HG03565 (cell line): ENCODE measurements at regions not wholly inside any gene's neighbourhood (a gene's known extent, or its start where the extent isn't known, plus 50 kb on each side); places are given as distances from the start of the nearest gene placed in this dataset.
A peak's percentile ranks its signal among the peaks of the same experiment; 100 is the strongest.
"Not testable (repeated sequence)": the region's sequence is repeated elsewhere in the genome, so short reads cannot be mapped to it uniquely, and the experiment has no call there.

Experiments used
- ATAC-seq: cut with Tn5 transposase; IDR thresholded peaks from one replicate; pipeline ENCODE4 v1.9.1; 2021; ENCODE audit warnings: mild to moderate bottlenecking, moderate library complexity; ENCODE audit not compliant: unreplicated experiment

- ATAC-seq = no peak
These were observed 835.0 kb upstream of the PCDH20 start for GRCh38 chr13:62250501-62251201.

DNA sequence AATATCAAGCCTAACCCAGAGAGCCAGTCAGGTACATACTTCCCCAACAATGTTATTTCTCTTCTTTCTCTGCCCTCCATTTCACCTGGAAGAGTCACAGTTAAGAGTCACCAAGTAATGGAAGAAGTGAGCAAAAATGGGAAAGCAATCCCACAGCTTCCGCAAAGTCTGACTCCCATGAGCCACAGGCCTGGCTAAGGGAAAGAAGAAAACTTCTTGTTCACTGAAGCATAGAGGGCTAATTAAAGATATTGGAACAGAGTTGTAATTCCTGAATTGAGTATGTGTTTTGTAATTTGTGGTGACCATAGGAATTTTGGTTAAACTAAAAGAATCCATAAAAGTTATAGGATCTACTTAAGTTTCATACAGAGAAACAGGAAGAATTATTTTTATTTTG lies 830.9 kb upstream of the PCDH20 start:
- no peak for ATAC-seq

GRCh38 chr13:62243106-62243505 lies 827.5 kb upstream of the PCDH20 start:
- no peak for ATAC-seq

- ATAC-seq = no peak
These were observed 819.3 kb upstream of the PCDH20 start for GRCh38 chr13:62234780-62235440.

- ATAC-seq = no peak
These were observed 795.3 kb upstream of the PCDH20 start for GRCh38 chr13:62210951-62211350.

- peak; percentile 80 for ATAC-seq
These were observed 793.9 kb upstream of the PCDH20 start for GRCh38 chr13:62209529-62209928.

- peak; percentile 27 for ATAC-seq
These were observed 791.7 kb upstream of the PCDH20 start for GRCh38 chr13:62207388-62207787.

DNA sequence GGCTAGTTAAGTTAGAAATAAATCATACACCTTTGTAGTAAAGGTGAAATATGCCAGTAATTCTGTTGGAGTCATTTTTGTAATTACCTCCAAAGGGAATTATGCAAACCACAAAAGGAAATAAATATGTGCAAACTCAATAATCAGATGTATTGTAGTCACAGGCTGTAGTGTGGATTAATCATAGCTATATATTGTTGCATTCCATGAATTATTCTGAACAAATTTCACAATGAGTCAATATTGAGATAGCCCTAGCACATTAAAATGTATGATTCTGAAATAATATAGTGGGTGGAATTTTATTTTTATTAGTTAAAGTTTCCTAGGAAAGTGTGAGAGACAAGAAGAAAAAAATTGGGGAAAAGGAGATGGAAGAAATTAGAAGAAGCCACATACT lies 790.5 kb upstream of the PCDH20 start:
- ATAC-seq = no peak

- no peak for ATAC-seq
These were observed 789.6 kb upstream of the PCDH20 start for GRCh38 chr13:62205273-62205672.

DNA sequence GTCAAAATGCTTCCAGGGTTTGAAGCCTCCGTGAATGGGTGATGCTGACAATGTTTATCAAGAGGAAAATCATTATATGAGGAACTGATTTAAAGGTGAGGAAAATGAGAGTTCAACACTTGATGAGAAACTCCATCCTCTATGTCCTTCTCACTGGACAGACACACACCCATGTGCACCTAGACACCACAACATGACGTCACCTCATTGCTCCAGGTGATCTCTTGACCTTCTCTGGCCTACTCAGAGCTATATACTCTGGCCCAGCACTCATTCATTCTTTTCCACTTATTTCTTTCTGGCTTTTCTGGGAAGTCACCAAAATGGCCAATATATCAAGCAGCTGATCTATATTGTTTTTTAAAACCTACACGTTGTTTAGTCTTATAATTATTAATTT lies 778.7 kb upstream of the PCDH20 start:
- no peak for ATAC-seq

GRCh38 chr13:62193919-62194318 lies 778.3 kb upstream of the PCDH20 start:
- no peak for ATAC-seq

DNA sequence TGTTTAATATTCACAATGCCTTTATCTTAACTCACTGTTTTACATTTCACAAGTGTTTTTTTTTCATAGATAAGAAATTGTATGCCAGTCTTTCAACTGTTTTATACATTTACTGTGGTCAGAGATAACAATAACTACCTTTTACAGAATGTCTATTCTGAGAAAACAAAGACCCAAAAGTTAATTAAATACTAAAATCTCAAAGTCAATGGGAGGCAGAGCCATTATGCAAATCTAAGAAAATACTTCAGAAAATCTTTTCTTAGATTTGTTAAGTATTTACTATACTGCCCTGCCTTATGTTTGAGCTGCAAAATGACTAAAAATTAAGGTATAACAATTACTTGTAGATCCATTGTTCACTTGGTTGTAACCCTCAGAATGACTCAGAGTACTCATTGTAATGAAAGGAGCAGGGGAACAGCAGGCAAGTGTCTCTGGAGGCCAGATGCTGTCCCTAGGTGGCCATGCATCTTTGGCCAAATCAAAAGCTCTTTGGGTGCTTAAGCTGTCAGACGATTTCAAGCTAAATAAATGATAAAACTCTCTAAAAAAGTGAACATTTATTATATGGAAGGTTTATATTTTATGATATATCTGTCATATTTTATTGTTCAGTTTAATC lies 770.1 kb upstream of the PCDH20 start:
- ATAC-seq = no peak

DNA sequence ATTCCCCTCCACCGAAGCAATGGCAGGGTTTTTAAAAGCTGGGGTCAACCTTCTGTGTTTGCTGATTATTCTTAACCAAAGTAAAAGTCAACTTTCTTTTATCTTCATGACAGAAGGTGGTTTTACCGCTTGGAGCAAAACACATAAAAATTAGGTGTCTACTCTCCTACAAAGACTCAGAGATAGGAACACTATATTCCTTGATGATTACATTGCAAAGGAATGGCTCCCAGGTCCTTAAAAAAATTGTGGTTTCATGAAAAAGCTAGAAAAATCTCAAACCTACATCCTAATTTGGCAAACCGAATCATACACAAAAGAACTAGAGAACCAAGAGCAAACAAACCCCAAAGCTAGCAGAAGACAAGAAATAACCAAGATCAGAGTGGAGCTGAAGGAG lies 760.4 kb upstream of the PCDH20 start:
- no peak for ATAC-seq

- no peak for ATAC-seq
These were observed 758.3 kb upstream of the PCDH20 start for GRCh38 chr13:62173958-62174357.

DNA sequence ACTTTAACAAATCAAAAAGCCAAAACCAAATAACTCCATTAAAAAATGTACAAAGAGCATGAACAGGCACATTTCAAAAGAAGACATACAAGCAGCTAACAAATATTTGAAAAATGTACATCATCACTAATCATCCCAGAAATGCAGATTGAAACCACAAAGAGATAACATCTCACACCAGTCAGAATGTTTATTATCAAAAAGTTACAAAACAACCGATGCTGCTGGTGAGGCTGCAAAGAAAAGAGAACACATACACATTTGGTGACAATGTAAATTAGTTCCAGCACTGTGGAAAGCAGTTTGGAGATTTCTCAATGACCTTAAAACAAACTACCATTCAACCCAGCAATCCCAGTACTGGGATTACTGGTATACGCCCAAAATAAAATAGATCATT lies 756.0 kb upstream of the PCDH20 start:
- ATAC-seq = no peak

GRCh38 chr13:62168891-62169290 lies 753.2 kb upstream of the PCDH20 start:
- no peak for ATAC-seq

DNA sequence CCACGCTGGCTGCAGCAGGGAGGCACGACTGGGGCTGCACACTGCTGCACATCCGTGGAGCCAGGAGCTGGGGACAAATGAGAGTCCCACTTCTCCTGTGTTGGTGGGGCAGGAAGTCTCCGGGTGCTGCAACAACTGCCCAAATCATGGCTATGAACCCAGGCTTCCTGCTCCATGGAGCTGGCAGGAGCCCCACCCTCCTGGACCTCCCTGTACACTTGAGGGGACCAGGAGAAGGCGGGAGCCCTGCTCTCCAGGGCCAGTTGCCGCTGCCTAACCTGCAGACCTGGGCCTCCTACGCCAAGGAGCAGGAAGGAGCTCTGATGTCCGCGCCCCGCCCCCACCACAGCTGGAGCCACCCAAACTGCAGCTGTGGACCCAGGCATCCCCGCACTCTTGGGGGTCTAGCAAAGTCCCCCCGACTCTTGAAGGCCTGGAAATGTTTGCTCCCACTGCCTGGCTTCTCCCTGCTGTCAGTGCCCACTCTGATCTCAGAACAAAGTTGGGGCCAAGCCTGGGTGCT lies 752.1 kb upstream of the PCDH20 start:
- no peak for ATAC-seq

- no peak for ATAC-seq
These were observed 747.2 kb upstream of the PCDH20 start for GRCh38 chr13:62162860-62163259.

GRCh38 chr13:62158520-62158919 lies 742.9 kb upstream of the PCDH20 start:
- no peak for ATAC-seq

GRCh38 chr13:62151724-62152123 lies 736.1 kb upstream of the PCDH20 start:
- not testable (repeated sequence) for ATAC-seq

DNA sequence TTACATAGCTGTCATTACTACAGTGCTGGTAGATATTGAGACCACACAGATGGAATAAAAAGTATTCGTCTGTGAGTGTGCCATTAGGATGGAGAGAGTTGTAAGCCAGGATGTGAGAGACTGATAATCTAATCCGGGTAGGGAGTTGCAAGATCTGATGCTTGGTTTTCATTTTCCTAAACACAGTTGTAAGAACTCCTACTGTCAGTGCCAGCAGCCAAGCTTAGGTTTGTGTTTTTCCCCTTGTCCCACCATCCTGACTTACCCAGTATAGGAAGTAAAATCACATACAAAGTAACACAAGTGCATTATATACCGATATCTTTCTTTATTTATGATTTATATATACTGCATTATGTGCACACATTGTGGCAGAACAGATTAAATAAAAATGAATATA lies 726.4 kb upstream of the PCDH20 start:
- no peak for ATAC-seq

DNA sequence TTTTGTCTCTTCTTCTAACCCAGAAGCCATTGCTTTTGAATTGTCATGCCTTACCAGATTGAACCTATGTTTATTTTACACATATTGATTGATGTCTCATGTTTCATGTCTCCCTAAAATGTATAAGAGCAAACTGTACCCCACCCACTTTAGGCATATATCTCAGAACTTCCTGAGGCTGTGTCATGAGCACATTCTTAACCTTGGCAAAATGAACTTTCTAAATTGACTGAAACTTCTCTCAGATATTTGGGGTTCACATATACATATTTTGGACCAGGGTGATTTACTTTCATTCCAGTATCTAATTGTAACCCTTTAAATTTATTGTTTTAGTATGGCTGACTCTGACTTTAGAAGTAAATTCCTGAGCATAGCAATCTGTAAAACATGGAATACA lies 723.9 kb upstream of the PCDH20 start:
- no peak for ATAC-seq
